ENCODE measurements at regions not wholly inside any gene's neighbourhood (a gene's known extent, or its start where the extent isn't known, plus 50 kb on each side); places are given as distances from the start of the nearest gene placed in this dataset.

GRCh38 chr3:177294221-177294620 lies 96.9 kb upstream of the TBL1XR1 start:
- ChIA-PET POLR2A (ENCODE audit: low non-redundant PET) (no interaction called here), CTCF (no interaction called here)
- TF ChIP-seq, protein P1, sequence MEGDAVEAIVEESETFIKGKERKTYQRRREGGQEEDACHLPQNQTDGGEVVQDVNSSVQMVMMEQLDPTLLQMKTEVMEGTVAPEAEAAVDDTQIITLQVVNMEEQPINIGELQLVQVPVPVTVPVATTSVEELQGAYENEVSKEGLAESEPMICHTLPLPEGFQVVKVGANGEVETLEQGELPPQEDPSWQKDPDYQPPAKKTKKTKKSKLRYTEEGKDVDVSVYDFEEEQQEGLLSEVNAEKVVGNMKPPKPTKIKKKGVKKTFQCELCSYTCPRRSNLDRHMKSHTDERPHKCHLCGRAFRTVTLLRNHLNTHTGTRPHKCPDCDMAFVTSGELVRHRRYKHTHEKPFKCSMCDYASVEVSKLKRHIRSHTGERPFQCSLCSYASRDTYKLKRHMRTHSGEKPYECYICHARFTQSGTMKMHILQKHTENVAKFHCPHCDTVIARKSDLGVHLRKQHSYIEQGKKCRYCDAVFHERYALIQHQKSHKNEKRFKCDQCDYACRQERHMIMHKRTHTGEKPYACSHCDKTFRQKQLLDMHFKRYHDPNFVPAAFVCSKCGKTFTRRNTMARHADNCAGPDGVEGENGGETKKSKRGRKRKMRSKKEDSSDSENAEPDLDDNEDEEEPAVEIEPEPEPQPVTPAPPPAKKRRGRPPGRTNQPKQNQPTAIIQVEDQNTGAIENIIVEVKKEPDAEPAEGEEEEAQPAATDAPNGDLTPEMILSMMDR (conservative IDR thresholded peaks at IDR 0.05; ENCODE audit: low read depth), result no peak
- DNase-seq (ENCODE audit: low spot score), result peak; percentile 77
- H3K27ac ChIP-seq, result no peak overlapping the region

DNA sequence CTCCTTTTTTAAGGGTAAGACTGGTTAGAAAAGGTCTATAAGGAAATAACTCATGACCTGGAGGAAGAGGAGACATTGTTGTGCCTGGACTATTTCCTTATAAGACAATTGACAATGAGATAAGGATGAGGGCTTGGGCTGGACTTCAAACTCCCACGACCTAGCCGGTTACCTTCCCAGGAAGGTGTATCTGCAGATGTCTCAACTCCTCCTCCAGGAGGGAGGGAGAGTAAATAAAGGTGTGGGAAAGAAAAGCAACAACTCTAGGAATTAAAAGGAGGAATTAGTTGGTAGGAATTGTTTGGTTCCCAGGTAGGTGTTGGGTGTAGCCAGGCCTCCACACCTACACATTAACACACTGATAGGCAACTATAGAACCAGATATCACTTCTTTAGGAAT lies 97.8 kb upstream of the TBL1XR1 start:
- ChIA-PET POLR2A (ENCODE audit: low non-redundant PET) (no interaction called here), CTCF (no interaction called here)
- H3K27ac ChIP-seq, result no peak overlapping the region
- DNase-seq (ENCODE audit: low spot score), result peak; percentile 16
- TF ChIP-seq, protein P1 (conservative IDR thresholded peaks at IDR 0.05; ENCODE audit: low read depth), result no peak

DNA sequence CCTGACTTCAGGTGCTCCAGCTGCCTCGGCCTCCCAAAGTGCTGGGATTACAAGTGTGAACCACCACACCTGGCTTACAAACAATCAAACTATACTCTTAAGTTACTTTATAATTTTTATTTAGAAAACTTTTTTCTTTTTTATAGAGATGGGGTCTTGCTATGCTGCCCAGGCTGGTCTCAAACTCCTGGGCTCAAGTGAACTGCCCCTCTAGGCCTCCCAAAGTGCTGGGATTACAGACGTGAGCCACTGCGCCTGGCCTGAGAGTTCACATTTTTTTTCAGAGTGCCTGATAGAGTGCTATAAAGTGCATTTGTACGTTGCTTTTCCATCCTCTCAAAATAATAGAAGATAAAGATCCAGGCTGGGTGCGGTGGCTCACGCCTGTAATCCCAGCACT lies 102.0 kb upstream of the TBL1XR1 start:
- no peak overlapping the region for H3K27ac ChIP-seq
- POLR2A ChIA-PET (ENCODE audit: low non-redundant PET), result no interaction called here
- DNase-seq (ENCODE audit: low spot score), result no peak
- TF ChIP-seq, protein P1 (conservative IDR thresholded peaks at IDR 0.05; ENCODE audit: low read depth), result no peak
- CTCF ChIA-PET, result no interaction called here

GRCh38 chr3:177300039-177300833 lies 103.0 kb upstream of the TBL1XR1 start:
- H3K27ac ChIP-seq, result no peak overlapping the region
- no peak for DNase-seq (ENCODE audit: low spot score)
- POLR2A ChIA-PET (ENCODE audit: low non-redundant PET), result no interaction called here
- CTCF ChIA-PET, result no interaction called here
- TF ChIP-seq, protein P1 (conservative IDR thresholded peaks at IDR 0.05; ENCODE audit: low read depth), result no peak

DNA sequence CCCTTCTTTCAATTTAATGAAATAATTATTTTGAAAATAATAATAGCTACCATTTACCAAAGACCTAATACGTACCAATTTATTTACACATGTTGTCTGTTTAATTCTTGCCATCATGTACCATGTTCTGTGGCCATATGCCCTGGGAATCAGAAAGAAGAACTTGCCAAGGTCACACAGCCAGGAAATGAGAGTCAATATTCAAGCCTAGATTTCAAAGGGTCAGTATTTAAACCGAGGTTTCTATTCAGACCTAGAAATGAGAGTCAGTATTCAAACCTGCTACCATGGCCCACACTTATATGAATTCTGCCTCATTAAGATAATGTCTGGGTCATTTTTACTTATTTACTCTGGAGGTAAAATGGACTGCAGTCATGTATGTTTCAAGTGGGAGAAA lies 103.6 kb upstream of the TBL1XR1 start:
- no peak overlapping the region for H3K27ac ChIP-seq
- DNase-seq (ENCODE audit: low spot score), result no peak
- ChIA-PET POLR2A (ENCODE audit: low non-redundant PET) (no interaction called here), CTCF (no interaction called here)
- TF ChIP-seq, protein P1 (conservative IDR thresholded peaks at IDR 0.05; ENCODE audit: low read depth), result no peak

- 0 out of 2 replicates have a peak overlapping the region, but pooled peaks have one; percentile 31 for H3K27ac ChIP-seq
- peak; percentile 45 for DNase-seq (ENCODE audit: low spot score)
- TF ChIP-seq, protein P1 (conservative IDR thresholded peaks at IDR 0.05; ENCODE audit: low read depth), result no peak
- ChIA-PET CTCF (interaction anchor here (0.6 kb wide), 1 partner anchor 137 kb away, joined by 3 read pairs; no protein-coding TSS in a partner anchor), POLR2A (ENCODE audit: low non-redundant PET) (no interaction called here)
Observed at GRCh38 chr3:177306252-177306651, 109.0 kb upstream of the TBL1XR1 start.

Data from RWPE1 (cell line).